Panc1 (cell line): ENCODE measurements at regions not wholly inside any gene's neighbourhood (a gene's known extent, or its start where the extent isn't known, plus 50 kb on each side); places are given as distances from the start of the nearest gene placed in this dataset.

Experiments
- ATAC-seq: fragments of 200-7000 bp; cut with Tn5 transposase; 2 replicates; pipeline ENCODE4 v1.9.1; 2020; ENCODE audit warnings: mild to moderate bottlenecking, moderate library complexity
- BruUV-seq: library from RNA; stranded (reverse); fragments of 400-500 nt; replicated peaks from 2 replicates; lab custom pipeline; 2021; lab: Mats Ljungman, UMichigan
- CTCF ChIA-PET: fragments of 300-600 bp; sonication (Branson Sonifier 250); formaldehyde crosslinking; loops from one replicate; lab custom pipeline; 2022; ENCODE audit warnings: antibody characterized with exemption; lab: Charles Lee
- POLR2A ChIA-PET: fragments of 300-600 bp; sonication (Branson Sonifier 250); formaldehyde crosslinking; loops from one replicate; lab custom pipeline; 2022; ENCODE audit warnings: antibody characterized with exemption; lab: Charles Lee
- DNase-seq: peaks from one replicate; pipeline ENCODE4 v3.0.0-alpha.2; 2010; ENCODE audit warnings: low read depth, low spot score
- H3K27ac ChIP-seq: 2 replicates; pipeline ENCODE4 v1.5.1; 2011; ENCODE audit warnings: mild to moderate bottlenecking, low read length, inconsistent platforms
- H3K27me3 ChIP-seq: fragments of 200-500 bp; sonication (Bioruptor generic); 2 replicates; pipeline ENCODE4 v1.6.0; 2014; ENCODE audit warnings: low read length, inconsistent platforms; ENCODE audit not compliant: control insufficient read depth, insufficient read depth
- H3K36me3 ChIP-seq: fragments of 200-500 bp; sonication (Bioruptor generic); 2 replicates; pipeline ENCODE4 v1.5.1; 2014; ENCODE audit warnings: inconsistent platforms, mild to moderate bottlenecking, low read length, moderate library complexity; ENCODE audit not compliant: control insufficient read depth, insufficient read depth
- H3K4me1 ChIP-seq: 2 replicates; pipeline ENCODE4 v1.5.1; 2011; ENCODE audit warnings: inconsistent platforms, mild to moderate bottlenecking, low read length, moderate library complexity; ENCODE audit not compliant: control insufficient read depth, insufficient read depth
- H3K4me3 ChIP-seq, 2 experiments: 2 replicates each; pipeline ENCODE4 v1.5.1; 2011 to 2012; ENCODE audit warnings: low read depth in 2 of 2, low read length in 2 of 2, mild to moderate bottlenecking in 2 of 2, inconsistent platforms in 1 of 2, moderate library complexity in 1 of 2
- H3K9me3 ChIP-seq: fragments of 200-500 bp; sonication (Bioruptor generic); 2 replicates; pipeline ENCODE4 v1.5.1; 2014; ENCODE audit warnings: low read depth, mild to moderate bottlenecking, inconsistent platforms, low read length, moderate library complexity; ENCODE audit not compliant: control insufficient read depth, insufficient read depth
- CTCF ChIP-seq: fragments of 450-650 bp; IDR thresholded peaks from 2 replicates; pipeline ENCODE4 v1.5.1; 2017; ENCODE audit warnings: mild to moderate bottlenecking
- POLR2AphosphoS5 ChIP-seq: IDR thresholded peaks from 2 replicates; pipeline ENCODE4 v1.6.1; 2012; ENCODE audit warnings: mild to moderate bottlenecking, low read depth, low read length, moderate library complexity
- REST ChIP-seq, 2 experiments: IDR thresholded peaks; 2 replicates each; pipeline ENCODE4 v1.6.1; 2011 to 2012; ENCODE audit warnings: low read depth in 2 of 2, control low read depth in 1 of 2, low read length in 1 of 2, mild to moderate bottlenecking in 1 of 2, moderate library complexity in 1 of 2; ENCODE audit not compliant: insufficient read depth in 1 of 2
- SIN3A ChIP-seq: IDR thresholded peaks from 2 replicates; pipeline ENCODE4 v1.6.1; 2012; ENCODE audit warnings: low read depth, mild to moderate bottlenecking, low read length, moderate library complexity, borderline replicate concordance; ENCODE audit not compliant: insufficient read depth
- TCF7L2 ChIP-seq: IDR thresholded peaks from 2 replicates; pipeline ENCODE4 v1.6.1; 2011; ENCODE audit warnings: mild to moderate bottlenecking, low read depth, low read length, inconsistent platforms
- in situ Hi-C: cut with HindIII; loops from 2 replicates; pipeline ENCODE4 v1.10.0; 2016; ENCODE audit warnings: low sequenced_read_pairs, low pct_unique_long_range_greater_than_20kb
- intact Hi-C: fragments of 100-400 bp; cut with micrococcal nuclease; formaldehyde crosslinking; loops from one replicate; pipeline ENCODE4 v1.10.0; 2022; ENCODE audit not compliant: unreplicated experiment

GRCh38 chr3:18126772-18127171 lies 298.4 kb downstream of the SATB1 start:
- ChIA-PET POLR2A (no interaction called here), CTCF (interaction anchor here (0.7 kb wide), 1 partner anchor 13 kb away, joined by 6 read pairs; no protein-coding TSS in a partner anchor)
- no peak for TF ChIP-seq SIN3A
- TF ChIP-seq TCF7L2 = no peak
- no peak for TF ChIP-seq CTCF
- TF ChIP-seq REST (IDR thresholded peaks at IDR 0.05; ENCODE audit: insufficient read depth in 1 of 2, low read depth in 2 of 2, low read length in 1 of 2) = no peak
- TF ChIP-seq POLR2AphosphoS5 = no peak
- no peaks in the 10 kb centered on the region for H3K27me3 ChIP-seq
- H3K9me3 ChIP-seq = no peaks in the 10 kb centered on the region
- ATAC-seq = no peak
- no TSS peak for BruUV-seq
- in situ Hi-C loops = no loop called here
- H3K27ac ChIP-seq = no peak overlapping the region
- intact Hi-C loops = no loop called here
- H3K4me3 ChIP-seq = no peak overlapping the region
- DNase-seq = no peak
- no peaks in the 10 kb centered on the region for H3K4me1 ChIP-seq
- H3K36me3 ChIP-seq = no peaks in the 10 kb centered on the region

- ChIA-PET CTCF (no interaction called here), POLR2A (interaction anchor here (0.5 kb wide), 1 partner anchor 8 kb away, joined by 8 read pairs; no protein-coding TSS in a partner anchor)
- intact Hi-C loops (no loop called here), in situ Hi-C loops (no loop called here)
- BruUV-seq = no TSS peak
- H3K9me3 ChIP-seq = no peaks in the 10 kb centered on the region
- H3K4me1 ChIP-seq = no peaks in the 10 kb centered on the region
- H3K4me3 ChIP-seq = no peak overlapping the region
- H3K36me3 ChIP-seq = no peaks in the 10 kb centered on the region
- no peak for DNase-seq
- ATAC-seq = no peak
- H3K27ac ChIP-seq = no peak overlapping the region
- TF ChIP-seq TCF7L2 (no peak), SIN3A (no peak), POLR2AphosphoS5 (no peak), REST (IDR thresholded peaks at IDR 0.05; ENCODE audit: insufficient read depth in 1 of 2, low read depth in 2 of 2, low read length in 1 of 2) (no peak), CTCF (no peak)
- H3K27me3 ChIP-seq = no peaks in the 10 kb centered on the region
Observed at GRCh38 chr3:18124501-18124900, 300.6 kb downstream of the SATB1 start.
